ENCODE measurements at regions not wholly inside any gene's neighbourhood (a gene's known extent, or its start where the extent isn't known, plus 50 kb on each side); places are given as distances from the start of the nearest gene placed in this dataset.
A peak's percentile ranks its signal among the peaks of the same experiment; 100 is the strongest.
"Not testable (repeated sequence)": the region's sequence is repeated elsewhere in the genome, so short reads cannot be mapped to it uniquely, and the experiment has no call there.

DNA sequence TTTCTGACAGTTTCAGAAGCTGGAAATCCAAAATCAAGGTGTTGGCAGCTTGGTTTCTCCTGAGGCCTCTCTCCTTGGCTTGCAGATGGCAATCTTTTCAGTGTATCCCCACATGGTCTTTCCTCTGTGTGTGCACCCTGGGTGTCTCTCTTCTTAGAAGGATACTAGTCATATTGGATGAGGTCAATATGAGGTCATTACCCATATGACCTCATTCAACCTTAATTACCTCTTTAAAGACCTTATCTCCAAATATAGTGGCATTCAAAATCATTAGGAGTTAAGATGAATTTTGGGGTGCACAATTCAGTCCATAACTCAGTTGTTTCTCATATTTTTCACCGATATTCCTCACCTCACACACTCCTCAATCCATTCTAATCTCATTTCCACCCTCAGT lies 92.4 kb upstream of the TGM3 start:
- no peak for DNase-seq

DNA sequence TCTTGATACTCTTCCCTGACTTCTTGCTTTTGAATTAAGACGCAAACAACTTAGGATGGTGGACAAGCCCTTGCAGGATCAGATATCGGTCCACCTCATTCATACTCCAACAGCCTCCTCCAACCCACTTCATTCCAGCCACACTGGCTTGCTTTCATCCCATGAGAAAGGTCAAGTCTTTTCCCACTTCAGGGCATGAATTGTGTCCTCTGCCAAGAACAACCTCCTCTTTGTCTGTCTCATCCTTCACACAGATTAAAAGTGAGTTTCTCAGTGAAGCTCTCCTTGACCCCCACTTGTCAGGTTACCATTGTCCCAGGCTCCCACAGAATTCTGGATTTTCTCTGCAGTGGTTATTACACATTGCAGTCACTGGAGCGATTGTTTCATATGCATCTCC lies 91.8 kb upstream of the TGM3 start:
- DNase-seq: no peak

DNA sequence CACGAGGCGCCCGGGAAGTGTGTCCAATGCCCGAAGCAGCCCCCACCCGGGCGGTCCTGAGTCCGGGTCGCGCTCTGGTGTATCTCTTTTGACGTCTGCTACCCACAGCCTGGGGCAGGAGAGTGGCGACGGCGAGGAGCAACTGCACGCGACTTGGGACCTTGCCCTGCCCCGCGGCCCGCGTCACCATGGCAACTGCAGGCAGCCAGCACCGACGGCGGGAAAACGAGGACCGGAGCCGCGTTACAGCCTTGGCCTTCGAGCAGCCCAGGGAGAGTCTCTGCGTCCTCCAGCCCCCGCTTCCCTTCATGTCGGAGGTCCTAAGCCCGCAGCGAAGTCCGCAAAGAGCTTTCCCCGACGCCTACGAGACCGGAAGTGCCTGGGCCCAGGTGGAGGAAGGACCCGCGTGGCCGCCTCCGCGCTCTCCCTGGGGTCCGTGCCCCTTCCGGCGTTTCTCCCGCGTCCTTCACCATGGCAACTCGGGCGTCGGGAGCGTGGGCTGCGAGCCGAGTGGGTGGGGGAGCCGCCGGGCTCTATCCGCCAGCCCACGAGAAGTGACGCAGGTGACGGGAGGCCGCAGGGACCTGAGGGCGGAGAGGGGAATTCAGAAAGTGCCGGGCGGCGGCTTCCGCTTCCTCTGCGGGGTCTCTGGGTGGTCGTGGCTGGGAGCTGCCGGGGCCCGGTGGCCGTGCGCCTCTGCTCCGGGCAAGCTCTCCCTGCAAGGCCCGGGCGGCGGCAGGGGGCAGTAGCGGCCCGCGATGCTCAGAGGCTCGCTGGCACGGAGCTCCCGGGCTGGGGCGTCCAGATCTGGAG lies 88.6 kb upstream of the TGM3 start:
- peak in 49 of 56 donors; percentile 8 to 77 (median 36) for DNase-seq

DNA sequence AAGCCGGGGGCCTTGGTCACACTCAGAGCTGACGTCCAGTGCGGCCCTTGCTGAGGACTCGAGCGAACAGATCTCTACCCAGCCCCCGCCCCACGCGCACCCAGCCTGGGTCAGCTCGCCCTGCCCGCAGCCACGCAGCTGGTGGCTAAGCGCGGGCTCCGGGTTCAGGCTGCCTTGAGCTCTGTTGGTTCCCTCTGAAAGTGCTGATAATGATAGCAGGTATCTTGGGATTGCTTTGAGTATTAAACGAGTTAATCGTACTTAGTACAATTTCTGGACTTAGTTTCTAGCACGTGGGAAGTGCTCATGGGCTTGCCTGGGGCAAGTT lies 88.1 kb upstream of the TGM3 start:
- DNase-seq: no peak

DNA sequence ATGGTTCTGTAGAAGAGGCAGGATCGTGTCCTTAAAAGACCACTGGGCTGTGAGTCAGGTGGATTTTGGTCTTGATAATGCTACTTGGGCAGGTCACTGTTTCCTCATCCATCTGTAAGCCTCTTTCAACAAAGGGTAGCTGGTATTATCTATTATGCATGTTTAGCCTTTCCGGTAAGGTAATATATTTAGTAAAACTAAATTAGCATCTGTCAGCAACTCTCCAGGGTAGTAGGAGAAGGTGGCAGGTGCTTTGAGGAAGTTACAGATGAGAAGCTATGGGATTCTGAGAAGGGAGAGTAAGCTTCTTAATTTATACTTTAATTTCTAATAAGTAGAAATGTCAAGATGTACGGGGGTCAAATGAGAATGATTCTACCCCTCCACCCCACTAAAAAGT lies 86.9 kb upstream of the TGM3 start:
- no peak for DNase-seq

DNA sequence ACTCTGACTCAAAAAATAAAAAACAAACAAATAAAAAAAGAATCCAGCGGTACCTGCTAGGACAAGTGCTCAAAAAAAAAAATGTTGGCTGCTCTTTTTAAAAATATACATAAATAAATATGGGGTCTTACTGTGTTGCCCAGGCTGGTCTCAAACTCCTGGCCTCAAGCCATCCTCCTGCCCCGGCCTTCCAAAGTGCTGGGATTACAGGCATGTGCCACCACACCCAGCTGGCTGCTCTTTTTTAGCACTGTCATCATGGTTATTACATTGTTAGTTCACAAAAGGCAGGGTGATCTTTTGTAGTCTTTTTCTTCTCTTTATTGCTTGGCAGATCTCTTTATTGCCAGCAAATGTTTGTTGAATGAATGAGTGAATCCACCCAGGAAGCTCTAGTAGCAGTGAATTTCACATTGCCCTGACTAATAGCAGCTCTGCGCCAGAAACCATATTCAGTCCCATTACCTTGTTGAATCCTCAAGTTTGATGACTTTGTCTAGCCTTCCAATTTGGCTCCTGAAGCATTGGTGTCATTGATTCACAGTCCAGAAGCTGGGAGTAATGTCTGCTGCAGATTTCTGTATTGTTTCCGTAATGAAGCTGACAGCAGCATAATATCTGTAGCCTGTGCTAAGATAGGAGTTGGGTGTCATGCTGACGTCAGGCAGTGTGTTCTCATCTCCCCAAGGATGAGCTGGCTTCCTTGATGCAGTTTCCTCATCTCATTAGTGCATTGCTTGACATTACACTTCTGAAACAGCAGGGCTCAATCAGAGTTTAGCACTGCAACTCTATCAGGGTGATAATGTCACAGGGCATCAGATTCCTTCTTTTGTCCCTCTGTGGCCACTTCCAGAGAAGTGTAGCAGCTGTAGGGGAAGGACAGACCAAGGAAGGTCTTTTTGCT lies 84.9 kb upstream of the TGM3 start:
- DNase-seq: peak in 2 of 56 donors; percentile 4 to 13

DNA sequence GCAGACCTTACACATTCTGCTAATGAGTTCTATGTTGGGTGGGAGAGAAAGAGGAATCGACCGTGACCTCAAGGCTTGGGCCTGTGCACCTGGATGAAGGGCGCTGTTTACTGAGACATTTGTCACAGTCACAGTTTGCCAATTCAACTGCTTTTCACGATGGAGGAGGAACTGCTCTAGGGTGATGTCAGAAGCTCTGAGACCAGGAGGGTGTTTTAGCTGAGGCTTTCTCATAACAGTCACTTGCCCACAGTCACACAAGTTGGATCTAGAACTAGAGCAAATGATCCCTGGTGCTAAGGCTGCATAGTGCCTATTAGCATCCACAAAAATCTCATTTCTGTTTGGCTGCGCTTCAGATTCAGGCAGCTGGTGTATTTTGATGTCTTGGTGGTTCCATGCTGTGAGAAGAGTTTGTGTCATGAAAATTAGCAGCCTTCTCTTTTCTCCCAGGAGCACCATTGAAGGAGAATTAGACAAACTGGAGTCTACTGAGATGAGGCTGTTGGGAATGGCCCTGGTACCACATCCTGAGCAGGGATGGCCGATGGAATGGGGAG lies 83.3 kb upstream of the TGM3 start:
- DNase-seq: peak in 1 of 56 donors; percentile 6

DNA sequence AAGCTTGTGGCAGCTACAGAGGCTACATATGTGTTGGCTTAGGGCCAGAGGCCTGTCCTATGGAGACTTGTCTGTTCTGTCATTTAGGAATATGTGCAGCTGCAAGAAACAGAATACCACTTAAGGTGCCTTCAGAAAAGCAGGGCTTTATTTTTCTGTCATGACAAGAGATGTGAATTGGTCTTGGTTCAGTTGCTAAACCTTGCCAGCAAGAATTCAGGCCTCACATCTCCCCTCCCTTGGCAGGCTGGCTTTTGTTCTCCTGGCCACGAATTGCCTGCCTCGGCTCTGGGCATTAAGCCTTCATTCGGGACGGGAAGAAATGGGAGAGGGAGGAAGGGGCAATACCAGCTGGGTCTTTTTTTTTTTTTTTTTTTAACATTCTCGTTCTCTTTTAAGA lies 82.4 kb upstream of the TGM3 start:
- DNase-seq: peak in 7 of 56 donors; percentile 8 to 38 (median 14)

DNA sequence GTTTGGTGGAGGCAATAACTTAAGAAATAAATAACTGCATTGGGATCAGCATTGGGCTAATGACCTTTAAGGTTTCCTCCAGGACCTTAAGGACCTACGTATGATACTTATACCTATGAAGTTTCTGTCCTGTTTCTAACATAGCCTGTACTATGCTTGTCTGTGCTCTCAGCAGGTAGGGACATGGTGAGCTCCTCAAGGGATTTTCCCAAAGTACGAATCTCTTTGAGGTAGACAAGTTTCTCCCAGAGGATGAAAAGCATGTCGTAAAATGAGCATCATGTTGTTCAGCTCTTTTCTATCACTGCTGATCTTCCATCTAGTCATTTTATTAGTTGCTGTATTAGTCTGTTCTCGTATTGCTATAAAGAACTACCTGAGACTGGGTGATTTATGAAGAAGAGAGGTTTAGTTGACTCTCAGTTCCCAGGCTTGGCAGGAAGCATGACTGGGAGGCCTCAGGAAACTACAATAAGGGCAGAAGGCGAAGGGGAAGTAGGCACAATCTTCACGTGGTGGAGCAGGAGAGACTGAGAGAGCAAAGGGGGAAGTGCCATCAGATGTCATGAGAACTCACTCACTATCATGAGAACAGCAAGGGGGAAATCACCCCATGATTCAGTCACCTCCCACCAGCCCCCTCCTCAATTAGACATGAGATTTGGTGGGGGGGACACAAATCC lies 77.8 kb upstream of the TGM3 start:
- DNase-seq: peak in 4 of 56 donors; percentile 7 to 28 (median 18)

DNA sequence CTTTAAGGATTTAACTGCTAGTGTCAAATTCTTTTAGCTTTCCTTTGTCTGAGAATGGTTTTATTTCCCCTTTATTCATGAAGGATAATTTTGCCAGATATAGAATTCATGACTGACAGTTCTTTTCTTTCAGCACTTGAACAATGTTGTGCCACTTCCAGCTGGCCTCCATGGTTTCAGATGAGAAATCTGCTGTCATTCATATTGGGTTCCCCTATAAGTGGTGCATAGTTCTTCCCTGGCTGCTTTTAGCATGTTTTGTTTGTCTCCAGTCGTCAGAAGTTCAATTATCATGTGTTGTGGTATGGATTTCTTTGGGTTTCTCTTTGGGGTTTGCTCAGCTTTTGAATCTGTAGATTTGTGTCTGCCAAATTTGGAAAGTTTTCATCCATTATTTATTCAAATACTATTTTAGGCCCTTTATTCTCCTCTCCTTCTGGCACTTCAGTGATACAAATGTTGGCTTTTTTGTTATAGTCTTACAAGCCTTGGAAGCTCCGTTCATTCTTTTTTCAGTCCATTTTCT lies 76.3 kb upstream of the TGM3 start:
- no peak for DNase-seq

DNA sequence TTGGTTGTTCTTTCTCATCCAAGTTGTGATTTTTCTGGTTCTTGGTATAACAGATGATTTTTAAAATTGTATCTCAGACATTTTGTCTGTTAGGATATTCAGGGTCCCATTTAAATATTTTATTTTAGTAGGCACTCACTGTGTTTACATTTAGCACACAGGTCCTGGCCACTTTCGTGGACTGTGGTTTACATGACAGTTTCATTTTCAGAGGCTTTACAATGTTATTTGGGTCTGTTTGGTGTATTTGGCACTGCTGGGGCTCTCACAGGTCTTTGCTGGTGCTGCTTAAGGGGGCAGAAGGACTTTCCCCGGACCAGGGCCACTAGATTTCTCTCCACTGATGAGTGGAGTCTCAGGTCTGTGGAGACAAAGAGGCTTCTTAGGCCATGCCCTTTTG lies 75.5 kb upstream of the TGM3 start:
- DNase-seq: no peak

DNA sequence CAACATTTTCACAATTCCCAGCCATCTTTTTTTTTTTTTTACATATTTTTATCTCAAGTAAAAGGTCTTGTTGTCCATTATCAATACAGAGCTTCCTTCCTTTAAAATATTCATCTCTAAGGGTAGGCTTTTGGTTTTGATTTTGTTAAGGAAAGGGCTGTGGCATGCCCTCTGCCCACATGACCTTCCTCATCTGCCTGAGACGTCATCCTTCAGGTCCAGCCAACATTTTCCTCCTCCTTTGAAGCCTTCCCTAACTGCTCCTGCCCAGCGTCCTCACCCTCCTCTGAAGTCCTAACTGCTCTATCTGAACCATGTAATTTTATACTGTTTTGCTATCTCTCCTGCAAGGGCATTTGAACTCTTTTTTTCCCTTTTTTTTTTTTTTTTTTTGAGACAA lies 73.9 kb upstream of the TGM3 start:
- DNase-seq: no peak

DNA sequence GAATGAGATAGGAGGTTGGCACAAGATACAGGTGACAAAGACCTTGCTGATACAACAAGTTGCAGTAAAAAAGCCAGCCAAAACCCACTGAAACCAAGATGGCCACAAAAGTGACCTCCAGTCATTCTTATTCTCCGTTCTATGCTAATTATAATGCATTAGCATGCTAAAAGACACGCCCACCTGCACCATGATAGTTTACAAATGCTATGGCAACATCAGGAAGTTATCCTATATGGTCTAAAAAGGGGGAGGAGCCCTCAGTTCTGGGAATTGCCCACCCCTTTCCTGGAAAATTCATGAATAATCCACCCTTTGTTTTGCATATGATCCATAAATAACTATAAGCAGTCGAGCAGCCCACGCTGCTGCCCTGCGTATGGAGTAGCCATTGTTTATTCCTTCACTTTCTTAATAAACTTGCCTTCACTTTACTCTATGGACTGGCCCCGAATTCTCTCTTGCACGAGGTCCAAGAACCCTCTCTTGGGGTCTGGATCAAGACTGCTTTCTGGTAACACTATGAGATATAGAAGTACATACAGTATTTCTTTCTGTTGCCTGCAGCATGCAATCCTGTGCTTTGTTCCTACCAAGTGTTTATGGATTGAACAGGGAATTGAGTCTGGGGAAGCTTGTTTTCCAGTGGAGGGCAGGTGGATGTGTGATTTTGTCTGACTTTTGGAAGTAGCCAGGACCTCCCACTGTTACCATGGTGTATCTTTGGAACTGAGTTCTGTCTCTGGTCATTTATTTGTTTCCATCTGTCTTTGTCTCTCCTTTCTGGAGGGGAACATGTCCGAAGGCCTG lies 72.0 kb upstream of the TGM3 start:
- DNase-seq: no peak

DNA sequence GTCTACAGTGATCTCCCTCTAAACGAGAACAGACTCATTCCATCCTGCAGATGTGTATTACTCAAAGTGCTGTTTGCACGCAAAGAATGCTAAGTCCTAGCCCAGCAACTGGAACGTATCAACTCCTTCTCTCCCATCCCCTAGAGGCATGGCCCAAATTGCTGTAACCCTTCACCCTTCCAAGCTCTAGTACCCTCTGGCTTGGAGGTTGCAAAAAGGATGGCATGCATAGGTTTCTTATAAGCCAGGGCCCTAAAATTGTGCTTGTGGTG lies 71.5 kb upstream of the TGM3 start:
- no peak for DNase-seq

DNA sequence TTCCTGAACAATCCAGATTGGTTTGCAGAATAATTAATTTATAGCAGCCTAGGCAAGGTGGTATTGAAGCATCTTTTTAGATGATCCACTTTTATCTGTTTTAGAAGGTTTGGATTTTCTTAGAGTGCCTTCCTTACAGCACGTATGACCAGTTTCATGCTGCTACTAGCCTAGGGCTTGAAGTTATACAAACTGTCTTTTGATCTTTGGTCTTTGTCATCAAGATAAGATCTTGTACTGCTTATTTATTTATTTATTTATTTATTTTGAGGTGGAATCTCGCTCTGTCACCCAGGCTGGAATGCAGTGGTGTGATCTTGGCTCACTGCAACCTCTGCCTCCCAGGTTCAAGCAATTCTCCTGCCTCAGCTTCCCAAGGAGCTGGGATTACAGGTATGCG lies 68.5 kb upstream of the TGM3 start:
- DNase-seq: not testable (repeated sequence)

DNA sequence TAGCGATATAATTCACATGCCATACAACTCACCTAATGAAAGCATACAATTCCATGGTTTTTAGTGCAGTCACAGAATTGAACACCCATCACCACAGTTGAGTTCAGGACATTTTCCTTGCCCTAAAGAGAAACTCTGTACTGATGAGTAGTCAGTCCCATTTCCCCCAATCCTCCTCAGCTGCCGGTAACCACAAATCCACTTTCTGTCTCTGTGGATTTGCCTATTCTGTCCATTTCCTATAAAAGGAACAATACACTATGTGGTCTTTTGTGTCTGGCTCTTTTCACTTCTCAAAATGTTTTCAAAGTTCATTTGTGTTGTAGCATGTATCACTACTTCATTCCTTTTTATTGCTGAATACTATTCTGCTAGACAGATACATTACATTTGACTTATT lies 67.9 kb upstream of the TGM3 start:
- DNase-seq: no peak

DNA sequence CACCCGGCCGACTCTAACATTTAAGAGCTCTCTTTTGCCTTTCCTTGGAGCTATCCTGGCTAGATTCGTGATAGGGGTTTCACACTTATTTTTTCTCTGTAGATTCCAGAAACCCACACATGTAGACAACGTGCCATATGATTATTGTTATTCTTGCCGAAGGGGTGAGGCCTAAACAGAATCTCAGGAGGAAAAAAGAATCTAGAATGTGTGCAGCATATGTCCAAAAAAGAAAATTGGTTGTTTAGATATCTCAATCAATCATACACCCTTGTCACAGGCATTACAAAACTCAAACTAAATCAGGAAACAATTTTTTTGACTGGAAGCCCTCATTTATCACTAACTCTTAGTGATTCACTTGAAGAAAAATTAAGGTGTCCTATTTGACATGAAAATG lies 66.9 kb upstream of the TGM3 start:
- no peak for DNase-seq

DNA sequence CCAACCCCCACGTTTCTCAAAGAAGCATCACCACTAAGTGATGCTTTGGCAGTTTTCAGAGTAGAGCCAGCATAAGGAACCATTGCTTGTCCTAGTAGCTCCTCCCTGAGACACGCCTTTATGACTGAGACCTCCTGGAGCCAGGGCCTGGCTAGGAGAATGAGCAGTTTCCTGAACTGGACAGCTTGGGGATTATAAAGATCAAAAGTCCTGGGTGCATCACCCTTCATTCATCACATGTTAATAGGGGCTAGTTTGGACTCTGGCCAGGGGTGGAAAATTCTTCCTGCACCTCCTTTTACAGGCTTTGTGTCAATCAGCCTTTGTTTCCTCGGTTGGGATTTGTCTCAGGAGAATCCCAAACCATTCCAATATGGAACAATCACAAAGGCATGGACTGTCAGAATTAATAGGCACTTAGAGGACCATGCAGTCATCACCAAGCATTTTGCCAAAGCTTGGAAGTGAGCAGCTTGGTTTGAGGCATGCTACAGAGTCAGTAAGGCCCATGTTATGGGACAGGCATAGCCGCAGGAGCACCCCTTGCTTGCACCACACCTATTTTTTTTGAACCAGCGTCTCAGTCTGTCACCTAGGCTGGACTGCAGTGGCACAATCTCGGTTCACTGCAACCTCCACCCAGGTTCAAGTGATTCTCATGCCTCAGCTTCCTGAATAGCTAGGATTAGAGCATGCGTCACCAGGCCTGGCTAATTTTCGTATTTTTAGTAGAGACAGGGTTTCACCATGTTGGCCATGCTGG lies 64.9 kb upstream of the TGM3 start:
- DNase-seq: no peak

DNA sequence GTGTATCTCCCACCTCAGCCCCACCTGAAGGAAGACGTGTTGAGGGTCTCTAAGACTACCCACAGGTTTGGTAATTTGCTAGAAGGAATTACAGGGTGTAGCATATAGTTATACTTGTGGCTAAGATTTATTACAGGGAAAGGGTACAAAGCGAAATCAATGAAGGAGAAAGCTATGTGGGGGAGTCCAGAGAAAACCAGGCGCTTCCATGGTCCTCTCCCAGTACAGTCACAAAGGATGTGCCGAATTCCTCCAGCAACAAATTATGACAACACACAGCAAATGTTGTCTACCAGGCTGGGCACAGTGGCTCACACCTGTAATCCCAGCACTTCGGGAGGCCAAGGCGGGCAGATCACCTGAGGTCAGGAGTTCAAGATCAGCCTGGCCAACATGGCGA lies 64.1 kb upstream of the TGM3 start:
- DNase-seq: no peak

DNA sequence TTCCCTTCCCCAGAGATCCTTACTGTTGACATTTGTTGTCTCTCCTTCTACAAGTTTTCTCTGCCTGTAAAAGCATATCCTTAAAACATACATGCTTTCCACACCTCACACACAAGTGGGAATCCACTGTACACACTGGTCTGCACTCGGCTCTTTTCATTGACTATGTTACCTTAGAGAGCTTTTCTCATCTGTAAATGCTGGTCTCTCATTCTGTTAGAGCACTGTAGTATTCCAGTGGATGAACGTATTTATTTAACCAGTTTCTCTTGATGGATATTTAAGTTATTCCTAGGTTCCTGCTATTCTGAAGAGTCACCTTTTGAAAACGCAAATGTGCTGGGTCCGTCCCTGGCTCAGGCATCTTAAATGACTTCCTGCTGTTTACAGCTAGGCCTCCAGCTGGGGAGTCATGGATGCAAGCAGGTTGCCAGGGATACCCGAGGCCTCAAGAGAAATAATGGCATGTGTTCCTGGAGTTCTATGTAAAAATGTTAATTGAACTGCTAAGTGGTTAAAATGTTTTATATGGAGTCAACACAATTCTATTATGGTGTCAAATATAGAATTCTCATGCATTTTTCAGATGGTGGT lies 61.1 kb upstream of the TGM3 start:
- DNase-seq: peak in 2 of 56 donors; percentile 4 to 9
